Astrocyte (in vitro differentiated cells and primary cell): ENCODE measurements at regions not wholly inside any gene's neighbourhood (a gene's known extent, or its start where the extent isn't known, plus 50 kb on each side); places are given as distances from the start of the nearest gene placed in this dataset.

Experiments used
- CTCF ChIP-seq: IDR thresholded peaks from 2 replicates; pipeline ENCODE4 v1.5.1; 2011; ENCODE audit warnings: low read depth, mild to moderate bottlenecking, inconsistent platforms, low read length, moderate library complexity; ENCODE audit not compliant: insufficient read depth
- EZH2 ChIP-seq: IDR thresholded peaks from 2 replicates; pipeline ENCODE4 v1.6.1; 2012; ENCODE audit warnings: mild to moderate bottlenecking, low read length, inconsistent platforms; ENCODE audit not compliant: insufficient read depth

- TF ChIP-seq CTCF (no peak), EZH2 (no peak)
These were observed 226.0 kb downstream of the BMP7 start for GRCh38 chr20:57040466-57040865.
